Activated CD8-positive, alpha-beta T cell treated with anti-CD3 and anti-CD28 coated beads for 36 hours (primary cell): ENCODE measurements at regions not wholly inside any gene's neighbourhood (a gene's known extent, or its start where the extent isn't known, plus 50 kb on each side); places are given as distances from the start of the nearest gene placed in this dataset.

ENCODE experiments used
- ATAC-seq: fragments of 200-7000 bp; cut with Tn5 transposase; one replicate; pipeline ENCODE4 v1.10.0; 2021; ENCODE audit warnings: mild to moderate bottlenecking, moderate library complexity
- CTCF ChIA-PET: fragments of 350-600 bp; sonication (Branson Sonifier 250); formaldehyde crosslinking; loops from one replicate; lab custom pipeline; 2021; ENCODE audit warnings: antibody characterized with exemption; lab: Charles Lee
- POLR2A ChIA-PET: fragments of 350-600 bp; sonication (Branson Sonifier 250); formaldehyde crosslinking; loops from one replicate; lab custom pipeline; 2021; ENCODE audit warnings: antibody characterized with exemption; lab: Charles Lee
- DNase-seq: peaks from one replicate; pipeline ENCODE4 v3.0.0-alpha.2; 2020
- H3K27ac Mint-ChIP-seq: one replicate; pipeline ENCODE4 v1.8.0; 2021; ENCODE audit warnings: mild to moderate bottlenecking, mixed read lengths
- H3K27me3 Mint-ChIP-seq: one replicate; pipeline ENCODE4 v1.8.0; 2021; ENCODE audit warnings: mixed read lengths
- H3K36me3 Mint-ChIP-seq: one replicate; pipeline ENCODE4 v1.8.0; 2021; ENCODE audit warnings: low read depth, mixed read lengths
- H3K4me1 Mint-ChIP-seq: one replicate; pipeline ENCODE4 v1.8.0; 2021; ENCODE audit warnings: low read depth, mixed read lengths
- H3K4me3 Mint-ChIP-seq: one replicate; pipeline ENCODE4 v1.8.0; 2021; ENCODE audit warnings: mild to moderate bottlenecking, moderate library complexity, mixed read lengths
- H3K9me3 Mint-ChIP-seq: one replicate; pipeline ENCODE4 v1.8.0; 2021; ENCODE audit warnings: mixed read lengths
- intact Hi-C: fragments of 100-400 bp; cut with micrococcal nuclease; formaldehyde crosslinking; loops from one replicate; pipeline ENCODE4 v1.10.0; 2022
- TF ChIP-seq, protein P1 (sequence below): fragments of 200-600 bp; IDR thresholded peaks from one replicate; pipeline ENCODE4 v1.8.0; 2022; ENCODE audit warnings: antibody characterized with exemption, mild to moderate bottlenecking

GRCh38 chr3:106725566-106725965, 651.7 kb upstream of the CCDC54 start:
- Mint-ChIP-seq H3K4me1 (no peaks in the 10 kb centered on the region), H3K36me3 (no peaks in the 10 kb centered on the region), H3K9me3 (no peaks in the 10 kb centered on the region), H3K4me3 (no peak overlapping the region), H3K27ac (no peak overlapping the region), H3K27me3 (peaks cover 7% of the 10 kb centered on the region)
- CTCF ChIA-PET, result no interaction called here
- intact Hi-C loops, result no loop called here
- POLR2A ChIA-PET, result no interaction called here
- TF ChIP-seq, protein P1, sequence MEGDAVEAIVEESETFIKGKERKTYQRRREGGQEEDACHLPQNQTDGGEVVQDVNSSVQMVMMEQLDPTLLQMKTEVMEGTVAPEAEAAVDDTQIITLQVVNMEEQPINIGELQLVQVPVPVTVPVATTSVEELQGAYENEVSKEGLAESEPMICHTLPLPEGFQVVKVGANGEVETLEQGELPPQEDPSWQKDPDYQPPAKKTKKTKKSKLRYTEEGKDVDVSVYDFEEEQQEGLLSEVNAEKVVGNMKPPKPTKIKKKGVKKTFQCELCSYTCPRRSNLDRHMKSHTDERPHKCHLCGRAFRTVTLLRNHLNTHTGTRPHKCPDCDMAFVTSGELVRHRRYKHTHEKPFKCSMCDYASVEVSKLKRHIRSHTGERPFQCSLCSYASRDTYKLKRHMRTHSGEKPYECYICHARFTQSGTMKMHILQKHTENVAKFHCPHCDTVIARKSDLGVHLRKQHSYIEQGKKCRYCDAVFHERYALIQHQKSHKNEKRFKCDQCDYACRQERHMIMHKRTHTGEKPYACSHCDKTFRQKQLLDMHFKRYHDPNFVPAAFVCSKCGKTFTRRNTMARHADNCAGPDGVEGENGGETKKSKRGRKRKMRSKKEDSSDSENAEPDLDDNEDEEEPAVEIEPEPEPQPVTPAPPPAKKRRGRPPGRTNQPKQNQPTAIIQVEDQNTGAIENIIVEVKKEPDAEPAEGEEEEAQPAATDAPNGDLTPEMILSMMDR, result no peak
- DNase-seq (no peak), ATAC-seq (no peak)

DNA sequence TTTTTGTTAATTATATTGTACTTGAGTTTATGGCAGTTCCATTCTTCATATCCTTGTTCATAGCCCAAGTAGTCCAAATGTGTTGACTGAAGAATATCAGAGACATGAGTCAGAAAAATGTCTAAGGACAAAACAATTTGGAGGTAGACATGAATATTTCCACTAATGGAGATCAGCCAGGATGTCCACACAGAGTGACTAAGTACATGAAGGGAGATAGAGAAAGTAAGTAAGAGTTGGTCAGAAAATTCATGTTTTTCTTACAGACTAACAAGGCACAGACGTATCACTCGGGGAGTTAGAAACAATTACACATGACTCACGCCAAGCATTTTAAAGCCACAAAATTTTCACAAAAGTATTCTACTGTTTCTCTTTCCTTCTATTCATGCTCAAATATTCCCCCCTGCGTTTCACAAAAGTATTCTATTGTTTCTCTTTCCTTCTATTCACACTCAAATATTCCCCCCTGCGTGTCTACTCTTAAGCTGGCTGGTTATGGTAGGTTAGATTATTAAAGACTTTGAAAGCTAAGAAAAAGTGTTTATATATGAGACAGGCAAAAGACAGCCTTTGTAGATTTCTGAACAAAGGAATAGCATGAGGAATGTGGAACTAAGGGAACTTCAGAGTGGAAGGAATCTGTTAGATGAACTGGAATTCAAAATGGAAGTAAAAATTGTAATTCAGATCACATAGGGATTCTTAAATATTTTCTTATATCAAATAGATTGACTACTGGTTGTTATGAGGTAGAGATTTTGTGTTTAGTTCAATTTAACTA, 648.7 kb upstream of the CCDC54 start:
- intact Hi-C loops, result no loop called here
- H3K27ac Mint-ChIP-seq, result no peak overlapping the region
- H3K4me1 Mint-ChIP-seq, result no peaks in the 10 kb centered on the region
- peaks cover 7% of the 10 kb centered on the region for H3K27me3 Mint-ChIP-seq
- POLR2A ChIA-PET, result no interaction called here
- ATAC-seq, result no peak
- no peaks in the 10 kb centered on the region for H3K36me3 Mint-ChIP-seq
- CTCF ChIA-PET, result no interaction called here
- no peak for DNase-seq
- no peaks in the 10 kb centered on the region for H3K9me3 Mint-ChIP-seq
- no peak overlapping the region for H3K4me3 Mint-ChIP-seq
- TF ChIP-seq, protein P1, result no peak

- Mint-ChIP-seq H3K27me3 (peaks cover 4% of the 10 kb centered on the region), H3K27ac (no peak overlapping the region), H3K4me1 (no peaks in the 10 kb centered on the region), H3K36me3 (no peaks in the 10 kb centered on the region), H3K9me3 (no peaks in the 10 kb centered on the region), H3K4me3 (no peak overlapping the region)
- CTCF ChIA-PET, result no interaction called here
- POLR2A ChIA-PET, result no interaction called here
- ATAC-seq (no peak), DNase-seq (no peak)
- intact Hi-C loops, result no loop called here
- TF ChIP-seq, protein P1, result no peak
These were observed 647.8 kb upstream of the CCDC54 start for GRCh38 chr3:106729481-106729880.

DNA sequence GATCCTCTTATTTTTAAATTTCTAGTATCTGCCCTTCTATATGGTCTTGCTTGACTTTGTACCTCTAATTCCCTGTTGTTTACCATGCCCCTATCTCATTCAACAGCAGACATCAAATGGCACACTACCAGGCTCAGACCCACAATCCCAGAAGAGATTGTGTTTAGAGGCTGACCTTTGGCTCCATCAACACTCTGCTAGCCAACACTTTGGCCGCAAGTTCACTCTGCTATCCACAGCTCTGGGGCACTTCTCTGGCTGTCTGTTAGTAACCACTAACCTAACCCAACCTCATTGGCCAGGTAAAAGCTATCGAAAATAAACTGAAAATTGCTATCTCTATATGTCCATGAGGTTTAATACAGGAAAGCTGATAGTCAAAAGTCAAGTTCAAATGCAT, 646.0 kb upstream of the CCDC54 start:
- TF ChIP-seq, protein P1, result no peak
- intact Hi-C loops, result no loop called here
- H3K4me3 Mint-ChIP-seq, result no peak overlapping the region
- DNase-seq (no peak), ATAC-seq (no peak)
- H3K27me3 Mint-ChIP-seq, result peaks cover 4% of the 10 kb centered on the region
- no peak overlapping the region for H3K27ac Mint-ChIP-seq
- H3K9me3 Mint-ChIP-seq, result no peaks in the 10 kb centered on the region
- CTCF ChIA-PET, result no interaction called here
- POLR2A ChIA-PET, result interaction anchor here (0.9 kb wide), 1 partner anchor 43 kb away, joined by 3 read pairs; no protein-coding TSS in a partner anchor
- H3K4me1 Mint-ChIP-seq, result no peaks in the 10 kb centered on the region
- H3K36me3 Mint-ChIP-seq, result no peaks in the 10 kb centered on the region

DNA sequence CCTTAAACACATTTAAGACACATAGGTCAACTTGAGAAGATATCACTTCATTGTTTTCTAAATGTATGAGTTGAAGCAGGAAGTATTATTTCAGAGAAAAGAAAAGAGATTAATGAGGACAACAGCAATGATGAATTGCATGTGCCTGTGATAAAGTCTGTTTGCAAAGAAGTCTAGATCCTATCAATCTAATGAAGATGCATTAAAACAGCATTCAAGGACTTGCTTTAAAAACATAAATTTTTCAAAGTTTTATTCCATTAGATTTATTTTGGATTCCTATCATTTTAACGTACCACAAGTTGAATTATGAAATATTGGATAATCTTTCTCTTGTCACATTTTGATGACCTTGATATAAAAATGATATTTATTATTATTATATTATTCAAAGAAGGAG, 642.5 kb upstream of the CCDC54 start:
- intact Hi-C loops, result no loop called here
- DNase-seq, result no peak
- H3K27me3 Mint-ChIP-seq, result no peaks in the 10 kb centered on the region

More for the DNA sequence above, 642.5 kb upstream of the CCDC54 start:
- Mint-ChIP-seq H3K9me3 (no peaks in the 10 kb centered on the region), H3K4me3 (no peak overlapping the region), H3K4me1 (no peaks in the 10 kb centered on the region), H3K36me3 (no peaks in the 10 kb centered on the region), H3K27ac (no peak overlapping the region)
- TF ChIP-seq, protein P1, result no peak
- CTCF ChIA-PET, result no interaction called here
- POLR2A ChIA-PET, result no interaction called here
- ATAC-seq, result no peak
